ENCODE measurements at regions not wholly inside any gene's neighbourhood (a gene's known extent, or its start where the extent isn't known, plus 50 kb on each side); places are given as distances from the start of the nearest gene placed in this dataset.
"Not testable (repeated sequence)": the region's sequence is repeated elsewhere in the genome, so short reads cannot be mapped to it uniquely, and the experiment has no call there.

GRCh38 chr4:60923075-60923474 lies 277.1 kb upstream of the ADGRL3 start:
- DNase-seq = no peak

GRCh38 chr4:60926624-60927023 lies 273.5 kb upstream of the ADGRL3 start:
- DNase-seq = no peak

- no peak for DNase-seq
Observed at GRCh38 chr4:60930866-60931265, 269.3 kb upstream of the ADGRL3 start.

GRCh38 chr4:60934566-60935295 lies 265.4 kb upstream of the ADGRL3 start:
- peak; percentile 22 for DNase-seq

- DNase-seq = no peak
Observed at GRCh38 chr4:60938181-60938580, 261.9 kb upstream of the ADGRL3 start.

GRCh38 chr4:60938621-60939020 lies 261.5 kb upstream of the ADGRL3 start:
- DNase-seq = no peak

- DNase-seq = no peak
Observed at GRCh38 chr4:60944060-60944459, 256.1 kb upstream of the ADGRL3 start.

- DNase-seq = peak; percentile 8
Observed at GRCh38 chr4:60945641-60946040, 254.5 kb upstream of the ADGRL3 start.

- DNase-seq = peak; percentile 79
Observed at GRCh38 chr4:60948008-60948407, 252.1 kb upstream of the ADGRL3 start.

- DNase-seq = no peak
Observed at GRCh38 chr4:60952921-60953320, 247.2 kb upstream of the ADGRL3 start.

GRCh38 chr4:60953826-60954225 lies 246.3 kb upstream of the ADGRL3 start:
- DNase-seq = peak; percentile 57

- no peak for DNase-seq
Observed at GRCh38 chr4:60962286-60962685, 237.8 kb upstream of the ADGRL3 start.

- no peak for DNase-seq
Observed at GRCh38 chr4:60981534-60981933, 218.6 kb upstream of the ADGRL3 start.

- no peak for DNase-seq
Observed at GRCh38 chr4:60989141-60989540, 211.0 kb upstream of the ADGRL3 start.

GRCh38 chr4:60992037-60992436 lies 208.1 kb upstream of the ADGRL3 start:
- DNase-seq = peak; percentile 42

- peak; percentile 58 for DNase-seq
Observed at GRCh38 chr4:61003301-61003700, 196.8 kb upstream of the ADGRL3 start.

GRCh38 chr4:61004651-61005170 lies 195.4 kb upstream of the ADGRL3 start:
- DNase-seq = no peak

- DNase-seq = peak; percentile 35
Observed at GRCh38 chr4:61011051-61011450, 189.1 kb upstream of the ADGRL3 start.

GRCh38 chr4:61011936-61012335 lies 188.2 kb upstream of the ADGRL3 start:
- not testable (repeated sequence) for DNase-seq

- no peak for DNase-seq
Observed at GRCh38 chr4:61024610-61025009, 175.5 kb upstream of the ADGRL3 start.

- no peak for DNase-seq
Observed at GRCh38 chr4:61027939-61028338, 172.2 kb upstream of the ADGRL3 start.

GRCh38 chr4:61036071-61036684 lies 163.9 kb upstream of the ADGRL3 start:
- DNase-seq = no peak

- DNase-seq = peak; percentile 18
Observed at GRCh38 chr4:61041527-61041926, 158.6 kb upstream of the ADGRL3 start.

GRCh38 chr4:61044837-61045236 lies 155.3 kb upstream of the ADGRL3 start:
- DNase-seq = no peak
